ENCODE measurements at regions not wholly inside any gene's neighbourhood (a gene's known extent, or its start where the extent isn't known, plus 50 kb on each side); places are given as distances from the start of the nearest gene placed in this dataset.
"Not testable (repeated sequence)": the region's sequence is repeated elsewhere in the genome, so short reads cannot be mapped to it uniquely, and the experiment has no call there.

- DNase-seq, result no peak
These were observed 286.1 kb downstream of the KCTD12 start for GRCh38 chr13:76600081-76600480.

- DNase-seq, result peak in 1 of 2 experiments; percentile 43
These were observed 288.3 kb downstream of the KCTD12 start for GRCh38 chr13:76597868-76598267.

GRCh38 chr13:76596216-76596615, 290.0 kb downstream of the KCTD12 start:
- no peak for DNase-seq

GRCh38 chr13:76594435-76594834, 291.8 kb downstream of the KCTD12 start:
- DNase-seq, result no peak

GRCh38 chr13:76586842-76587241, 299.4 kb downstream of the KCTD12 start:
- no peak for DNase-seq

GRCh38 chr13:76579701-76580100, 306.5 kb downstream of the KCTD12 start:
- no peak for DNase-seq

- not testable (repeated sequence) for DNase-seq
These were observed 310.6 kb downstream of the KCTD12 start for GRCh38 chr13:76575634-76576033.

- DNase-seq, result no peak
These were observed 315.7 kb downstream of the KCTD12 start for GRCh38 chr13:76570510-76570971.

- no peak for DNase-seq
These were observed 329.6 kb downstream of the KCTD12 start for GRCh38 chr13:76556627-76557026.

GRCh38 chr13:76552807-76553206, 333.4 kb downstream of the KCTD12 start:
- no peak for DNase-seq

GRCh38 chr13:76552041-76552772, 334.0 kb downstream of the KCTD12 start:
- no peak for DNase-seq

- DNase-seq, result no peak
These were observed 344.0 kb downstream of the KCTD12 start for GRCh38 chr13:76542176-76542575.

GRCh38 chr13:76538004-76538403, 348.2 kb downstream of the KCTD12 start:
- no peak for DNase-seq

GRCh38 chr13:76533251-76533650, 353.0 kb downstream of the KCTD12 start:
- no peak for DNase-seq

GRCh38 chr13:76527041-76527440, 359.2 kb downstream of the KCTD12 start:
- DNase-seq, result no peak

- no peak for DNase-seq
These were observed 362.4 kb downstream of the KCTD12 start for GRCh38 chr13:76523740-76524340.

GRCh38 chr13:76522083-76522755, 364.0 kb downstream of the KCTD12 start:
- DNase-seq, result no peak

- DNase-seq, result no peak
These were observed 366.5 kb downstream of the KCTD12 start for GRCh38 chr13:76519685-76520084.

GRCh38 chr13:76516586-76516985, 369.6 kb downstream of the KCTD12 start:
- no peak for DNase-seq

- no peak for DNase-seq
These were observed 370.2 kb downstream of the KCTD12 start for GRCh38 chr13:76516013-76516412.

- no peak for DNase-seq
These were observed 373.5 kb downstream of the KCTD12 start for GRCh38 chr13:76512721-76513145.

GRCh38 chr13:76505437-76505836, 380.8 kb downstream of the KCTD12 start:
- no peak for DNase-seq

GRCh38 chr13:76503766-76504165, 382.4 kb downstream of the KCTD12 start:
- DNase-seq, result no peak

GRCh38 chr13:76503291-76503690, 382.9 kb downstream of the KCTD12 start:
- no peak for DNase-seq

Data from cerebellar nuclear complex (tissue), 1 donor.